Inferior parietal cortex (tissue), 1 donor: ENCODE measurements at regions not wholly inside any gene's neighbourhood (a gene's known extent, or its start where the extent isn't known, plus 50 kb on each side); places are given as distances from the start of the nearest gene placed in this dataset.
A peak's percentile ranks its signal among the peaks of the same experiment; 100 is the strongest.
"Not testable (repeated sequence)": the region's sequence is repeated elsewhere in the genome, so short reads cannot be mapped to it uniquely, and the experiment has no call there.

ENCODE experiments used
- DNase-seq: peaks from one replicate; pipeline ENCODE4 v3.0.0-alpha.2; 2016; ENCODE audit errors: extremely low spot score

GRCh38 chr7:127530148-127530547 is 55.2 kb downstream of the GCC1 start:
- no peak for DNase-seq

DNA sequence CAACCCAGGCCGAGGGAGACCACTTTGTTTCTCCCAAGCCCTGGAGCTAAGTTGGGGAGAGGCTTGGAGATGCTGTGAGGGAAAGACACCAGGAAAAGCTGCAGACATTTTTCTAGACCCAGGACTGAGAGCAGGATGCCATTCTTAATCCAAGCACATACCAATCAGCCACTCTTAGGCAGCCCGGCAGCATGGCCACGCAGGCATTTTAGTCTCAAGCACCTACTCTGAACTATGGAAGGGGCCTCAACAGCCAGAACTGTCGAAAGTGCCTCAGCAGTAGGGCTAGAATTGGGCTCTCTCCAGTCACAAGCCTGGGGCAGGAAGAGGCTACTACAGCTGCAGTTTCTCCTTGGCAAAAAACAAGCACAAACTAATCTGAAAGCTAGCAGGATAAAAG is 57.8 kb downstream of the GCC1 start:
- no peak for DNase-seq

DNA sequence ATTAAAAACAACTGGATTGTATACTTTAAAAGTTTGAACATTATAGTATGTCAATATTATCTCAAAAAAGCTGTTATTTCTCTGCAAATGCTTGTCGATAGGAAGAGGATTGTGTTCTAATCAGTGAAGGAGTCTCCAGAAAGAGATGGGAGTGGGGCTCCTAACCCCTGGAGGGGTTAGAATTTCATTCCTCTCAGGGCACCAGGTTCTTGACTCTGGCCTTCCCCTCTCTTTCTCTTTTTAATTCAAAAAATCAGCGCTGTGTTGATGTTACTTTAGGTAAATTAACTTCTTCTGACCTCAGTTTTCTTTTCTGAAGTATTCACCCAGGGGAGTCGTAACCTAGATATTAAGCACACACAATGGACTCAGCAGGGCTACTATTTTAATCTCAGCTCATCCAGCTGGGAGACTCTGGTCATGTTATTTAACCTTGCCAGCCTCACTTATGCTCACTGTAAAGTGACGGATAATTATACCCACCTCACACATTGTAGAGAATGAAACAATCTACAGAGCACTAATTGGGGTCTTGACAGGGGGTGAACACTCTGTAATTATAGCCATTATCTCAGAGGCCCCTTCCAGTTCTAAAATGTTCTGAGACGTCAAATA is 59.4 kb downstream of the GCC1 start:
- no peak for DNase-seq

- no peak for DNase-seq
Observed at GRCh38 chr7:127516320-127516719, 69.1 kb downstream of the GCC1 start.

DNA sequence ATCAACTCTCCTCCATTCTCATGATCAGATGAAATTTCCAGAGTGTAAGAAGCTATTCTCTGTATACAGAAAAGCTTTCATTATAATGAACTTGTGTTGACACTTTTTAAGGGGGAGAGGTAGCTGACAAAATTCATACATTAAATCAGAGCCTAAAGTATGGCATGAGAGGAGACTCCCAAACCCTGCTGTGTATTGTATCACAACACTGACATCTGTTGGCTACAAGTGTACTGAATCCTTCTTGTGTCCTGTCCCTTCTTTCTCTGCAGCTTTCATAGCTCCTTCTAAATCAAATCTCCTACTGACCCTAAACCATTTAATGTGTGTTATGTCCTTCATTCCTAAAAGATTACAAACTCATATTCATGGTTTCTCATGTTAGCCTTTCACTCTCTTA is 70.9 kb downstream of the GCC1 start:
- DNase-seq: peak; percentile 53

DNA sequence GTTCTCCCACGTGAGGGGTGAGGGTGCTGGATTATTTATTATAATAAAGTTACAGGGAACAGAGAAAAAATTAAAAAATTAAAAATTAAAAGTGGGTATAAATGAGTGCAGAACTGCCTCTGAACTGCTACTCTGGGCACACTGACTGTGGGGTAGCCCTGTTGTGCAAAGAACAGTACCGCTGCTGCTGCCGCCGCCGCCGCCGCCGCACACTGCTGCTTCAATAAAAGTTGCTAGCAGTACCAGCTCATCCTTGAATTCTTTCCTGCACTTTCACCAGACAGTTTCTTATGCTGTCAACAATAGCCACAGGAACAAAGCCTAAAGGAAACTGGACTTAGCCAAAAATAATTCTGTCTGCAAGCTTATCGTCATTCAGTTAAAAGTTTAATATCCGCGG is 72.1 kb downstream of the GCC1 start:
- DNase-seq: no peak

DNA sequence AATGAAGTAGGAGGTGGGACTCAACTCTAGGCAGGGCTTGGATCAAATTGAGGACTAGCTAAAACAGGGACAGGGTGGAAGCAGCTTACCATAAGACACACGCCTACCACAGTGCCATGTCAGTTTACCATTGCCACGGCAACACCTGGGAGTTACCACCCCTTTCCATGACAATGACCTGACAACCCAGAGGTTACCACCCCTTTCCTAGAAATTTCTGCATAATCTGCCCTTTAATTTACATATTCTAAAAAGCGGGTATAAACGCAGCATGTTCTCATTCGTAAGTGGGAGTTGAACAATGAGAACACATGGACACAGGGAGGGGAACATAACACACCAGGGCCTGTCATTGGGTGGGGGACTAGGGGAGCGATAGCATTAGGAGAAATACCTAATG is 72.7 kb downstream of the GCC1 start:
- DNase-seq: no peak

DNA sequence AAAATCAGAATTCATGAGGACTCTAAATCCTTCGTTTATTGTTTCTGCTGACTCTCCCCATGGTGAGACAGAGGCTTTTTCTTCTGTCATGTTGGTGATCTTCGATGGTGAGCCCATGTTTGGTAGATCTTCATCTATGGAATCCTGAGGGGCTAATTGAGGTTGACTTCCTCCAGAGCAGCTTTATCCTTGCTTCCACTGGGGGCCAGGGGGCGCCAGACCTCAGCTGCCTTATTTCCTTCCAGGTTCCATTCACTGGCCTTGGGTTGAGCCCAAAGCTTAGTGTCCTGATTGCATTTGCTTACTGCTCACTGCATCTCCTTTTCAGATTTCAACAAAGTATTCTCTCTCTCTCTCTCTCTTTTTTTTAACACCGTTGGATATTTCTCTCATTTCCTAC is 80.7 kb downstream of the GCC1 start:
- no peak for DNase-seq

DNA sequence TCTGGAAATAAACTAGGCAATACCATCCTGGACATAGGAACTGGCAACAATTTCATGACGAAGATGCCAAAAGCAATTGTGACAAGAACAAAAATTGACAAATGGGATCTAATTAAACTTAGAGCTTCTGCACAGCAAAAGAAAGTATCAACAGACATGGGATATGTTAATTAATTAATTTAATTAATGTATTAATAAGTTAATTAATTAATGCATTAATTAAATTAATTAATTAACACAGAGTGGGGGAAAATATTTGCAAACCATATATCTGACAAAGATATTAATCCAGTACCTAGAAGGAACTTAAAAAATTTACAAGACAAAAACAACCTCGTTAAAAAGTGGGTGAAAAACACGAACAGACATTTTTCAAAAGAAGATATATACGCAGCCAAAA is 83.6 kb downstream of the GCC1 start:
- DNase-seq: no peak

GRCh38 chr7:127487381-127487780 is 94.9 kb upstream of the ZNF800 start:
- DNase-seq: no peak

GRCh38 chr7:127486654-127487053 is 94.1 kb upstream of the ZNF800 start:
- no peak for DNase-seq

DNA sequence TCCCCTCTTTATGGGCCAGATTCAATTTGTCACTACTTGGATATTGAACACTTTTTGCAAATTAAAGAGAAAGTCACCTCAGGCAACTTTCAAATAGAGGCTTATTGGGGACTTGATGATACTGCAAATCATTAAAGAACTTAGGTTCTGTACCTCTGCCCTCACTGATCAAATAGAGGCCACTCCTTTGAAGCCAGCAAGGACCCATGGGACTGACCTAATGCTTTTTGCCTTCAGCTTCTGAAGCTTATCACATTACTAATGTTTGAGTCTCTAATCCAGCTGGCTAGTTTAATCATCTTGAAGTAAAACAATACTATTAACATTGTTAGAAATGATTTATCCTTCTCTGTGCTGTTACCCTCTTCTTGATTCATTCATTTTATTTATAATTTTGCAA is 93.0 kb upstream of the ZNF800 start:
- no peak for DNase-seq

DNA sequence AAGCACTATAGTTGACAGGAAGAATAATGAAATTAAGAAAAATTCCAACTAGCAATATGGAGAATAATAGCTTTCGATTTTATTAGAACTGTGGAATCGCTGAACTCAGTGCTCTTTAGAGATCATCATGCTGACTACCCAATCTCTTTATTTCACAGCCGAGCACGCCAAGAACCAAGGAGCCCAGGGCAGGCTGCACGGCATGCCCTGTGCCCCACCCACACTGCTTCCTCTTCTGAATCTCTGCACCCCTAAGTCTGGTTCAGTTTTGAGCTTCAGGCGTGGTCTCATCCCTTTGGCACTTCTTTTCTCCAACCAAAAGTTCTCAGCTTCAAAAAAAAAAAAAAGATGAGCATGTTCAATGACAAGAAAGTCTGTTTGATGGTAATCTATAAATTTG is 92.4 kb upstream of the ZNF800 start:
- no peak for DNase-seq

DNA sequence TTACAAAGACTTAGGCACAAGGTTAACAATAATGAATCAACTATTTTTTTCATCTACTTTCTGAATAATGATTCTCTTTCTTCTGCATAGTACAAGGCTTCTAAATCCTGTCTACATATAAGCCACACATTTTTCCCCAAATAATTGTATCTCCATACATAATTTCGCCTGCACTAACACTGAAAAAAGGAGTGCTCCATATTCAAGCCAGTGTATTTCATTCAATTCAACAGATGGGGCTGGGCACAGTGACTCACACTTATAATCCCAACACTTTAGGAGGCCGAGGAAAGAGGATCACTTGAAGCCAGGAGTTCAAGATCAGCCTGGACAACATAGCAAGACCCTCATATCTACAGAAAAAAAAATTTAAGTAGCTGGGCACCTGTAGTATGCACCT is 86.0 kb upstream of the ZNF800 start:
- DNase-seq: no peak

DNA sequence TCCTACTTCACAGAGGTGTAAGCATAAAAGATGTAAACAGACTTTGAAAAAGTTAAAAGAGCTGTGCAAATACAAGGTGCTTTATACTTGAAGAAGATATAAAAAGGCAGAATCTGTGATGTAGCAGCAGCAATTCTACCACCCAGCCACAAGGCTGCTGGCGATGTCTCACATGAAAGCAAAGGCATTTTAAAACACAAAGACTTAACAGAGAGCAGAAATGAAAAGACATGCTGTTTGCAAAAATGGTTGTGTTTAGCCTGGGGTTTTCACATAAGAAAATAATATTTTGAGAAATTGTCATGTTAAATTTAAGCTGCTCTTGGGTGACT is 85.5 kb upstream of the ZNF800 start:
- no peak for DNase-seq

- DNase-seq: no peak
Observed at GRCh38 chr7:127477295-127478023, 85.0 kb upstream of the ZNF800 start.

DNA sequence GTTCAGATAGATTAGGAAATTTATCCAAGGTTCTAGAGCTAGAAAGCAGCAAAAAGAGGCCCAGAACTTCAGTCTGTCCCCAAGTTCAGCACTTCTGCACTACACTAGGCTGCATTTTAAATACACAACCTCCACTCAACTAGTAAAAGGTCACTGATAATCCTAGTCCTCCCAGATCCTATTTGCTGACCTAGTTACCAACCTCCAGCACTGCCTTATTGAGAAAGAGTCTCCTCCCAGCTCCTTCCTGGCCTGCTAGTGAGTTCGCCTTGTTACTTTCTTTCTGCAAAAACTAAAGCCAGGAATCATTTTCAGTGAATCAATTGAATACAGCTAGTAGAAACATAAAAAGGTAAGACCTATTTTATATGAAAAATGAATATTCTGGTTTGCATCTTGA is 84.1 kb upstream of the ZNF800 start:
- DNase-seq: no peak

GRCh38 chr7:127474457-127474856 is 81.9 kb upstream of the ZNF800 start:
- no peak for DNase-seq

GRCh38 chr7:127473409-127473808 is 80.9 kb upstream of the ZNF800 start:
- no peak for DNase-seq

- no peak for DNase-seq
Observed at GRCh38 chr7:127460077-127460476, 67.6 kb upstream of the ZNF800 start.

DNA sequence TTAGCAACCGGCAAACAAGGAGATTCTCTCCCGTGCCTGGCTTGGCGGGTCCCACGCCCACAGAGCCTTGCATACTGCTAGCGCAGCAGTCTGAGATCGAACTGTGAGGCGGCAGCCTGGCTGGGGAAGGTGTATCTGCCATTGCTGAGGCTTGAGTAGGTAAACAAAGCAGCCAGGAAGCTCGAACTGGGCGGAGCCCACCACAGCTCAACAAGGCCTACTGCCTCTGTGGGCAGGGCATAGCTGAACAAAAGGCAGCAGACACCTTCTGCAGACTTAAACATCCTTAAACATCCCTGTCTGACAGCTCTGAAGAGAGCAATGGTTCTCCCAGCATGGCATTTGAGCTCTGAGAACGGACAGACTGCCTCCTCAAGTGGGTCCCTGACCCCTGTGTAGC is 58.8 kb upstream of the ZNF800 start:
- not testable (repeated sequence) for DNase-seq

DNA sequence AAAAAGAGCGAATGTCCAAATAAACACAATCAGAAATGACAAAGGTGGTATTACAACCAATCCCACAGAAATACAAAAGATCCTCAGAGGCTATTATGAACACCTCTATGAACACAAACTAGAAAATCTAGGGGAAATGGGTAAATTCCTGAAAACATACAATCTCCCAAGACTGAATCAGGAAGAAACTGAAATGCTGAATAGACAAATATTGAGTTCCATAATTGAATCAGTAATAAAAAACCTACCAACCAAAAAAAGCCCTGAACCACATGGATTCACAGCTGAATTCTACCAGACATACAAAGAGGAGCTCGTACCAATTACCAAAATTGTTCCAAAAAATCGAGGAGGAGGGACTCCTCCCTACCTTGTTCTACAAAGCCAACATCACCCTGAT is 56.1 kb upstream of the ZNF800 start:
- no peak for DNase-seq

- DNase-seq: peak; percentile 8
Observed at GRCh38 chr7:127447326-127447945, 54.9 kb upstream of the ZNF800 start.

- DNase-seq: no peak
Observed at GRCh38 chr7:127446842-127447241, 54.3 kb upstream of the ZNF800 start.
